ENCODE measurements at regions not wholly inside any gene's neighbourhood (a gene's known extent, or its start where the extent isn't known, plus 50 kb on each side); places are given as distances from the start of the nearest gene placed in this dataset.

- TF ChIP-seq NFE2L2 (IDR thresholded peaks at IDR 0.05; ENCODE audit: low read depth, low read length), result no peak
- TF ChIP-seq RFX5 (IDR thresholded peaks at IDR 0.05; ENCODE audit: low read depth, low read length), result no peak
- TF ChIP-seq FOS (IDR thresholded peaks at IDR 0.05; ENCODE audit: low read depth, low read length), result no peak
- TF ChIP-seq, protein P1, sequence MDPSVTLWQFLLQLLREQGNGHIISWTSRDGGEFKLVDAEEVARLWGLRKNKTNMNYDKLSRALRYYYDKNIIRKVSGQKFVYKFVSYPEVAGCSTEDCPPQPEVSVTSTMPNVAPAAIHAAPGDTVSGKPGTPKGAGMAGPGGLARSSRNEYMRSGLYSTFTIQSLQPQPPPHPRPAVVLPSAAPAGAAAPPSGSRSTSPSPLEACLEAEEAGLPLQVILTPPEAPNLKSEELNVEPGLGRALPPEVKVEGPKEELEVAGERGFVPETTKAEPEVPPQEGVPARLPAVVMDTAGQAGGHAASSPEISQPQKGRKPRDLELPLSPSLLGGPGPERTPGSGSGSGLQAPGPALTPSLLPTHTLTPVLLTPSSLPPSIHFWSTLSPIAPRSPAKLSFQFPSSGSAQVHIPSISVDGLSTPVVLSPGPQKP (IDR thresholded peaks at IDR 0.05; ENCODE audit: borderline replicate concordance, low read depth, low read length), result no peak
- no peak for TF ChIP-seq MAFK (IDR thresholded peaks at IDR 0.05; ENCODE audit: low read depth, low read length)
- TF ChIP-seq RCOR1 (IDR thresholded peaks at IDR 0.05; ENCODE audit: insufficient replicate concordance, low read length), result no peak
- no peak for TF ChIP-seq SMC3 (IDR thresholded peaks at IDR 0.05; ENCODE audit: low read depth, low read length)
- TF ChIP-seq RAD21 (IDR thresholded peaks at IDR 0.05; ENCODE audit: low read length), result no peak
- no peak for TF ChIP-seq MXI1 (IDR thresholded peaks at IDR 0.05; ENCODE audit: borderline replicate concordance, low read depth, low read length)
- TF ChIP-seq MAZ (IDR thresholded peaks at IDR 0.05; ENCODE audit: borderline replicate concordance, low read depth, low read length), result no peak
- no peak for TF ChIP-seq CEBPB (IDR thresholded peaks at IDR 0.05; ENCODE audit: low read depth, low read length)
- Histone ChIP-seq H3K79me1 (ENCODE audit: low read depth in 1 of 2, low read length in 2 of 2) (no peaks in the 10 kb centered on the region), H3K4me3 (ENCODE audit: insufficient read depth, low read depth, low read length) (no peak overlapping the region), H2BK120ac (ENCODE audit: low read depth, low read length) (no peak overlapping the region), H3K9me3 (ENCODE audit: control insufficient read depth, insufficient read depth, low read length) (no peaks in the 10 kb centered on the region), H4K5ac (ENCODE audit: low read depth, low read length) (no peak overlapping the region), H3K27me3 (ENCODE audit: control insufficient read depth, insufficient read depth, low read length) (no peaks in the 10 kb centered on the region), H3K4ac (ENCODE audit: low read depth, low read length) (no peak overlapping the region), H2BK20ac (ENCODE audit: low read depth, low read length) (no peak overlapping the region), H3K18ac (ENCODE audit: low read depth, low read length) (no peak overlapping the region), H3K4me2 (ENCODE audit: low read depth, low read length) (no peak overlapping the region), H3K23ac (ENCODE audit: low read depth, low read length) (no peak overlapping the region), H2BK15ac (ENCODE audit: low read depth, low read length) (no peak overlapping the region), H3K9me1 (ENCODE audit: insufficient read depth, low read length) (no peaks in the 10 kb centered on the region), H2BK5ac (ENCODE audit: low read depth, low read length, poor library complexity, severe bottlenecking) (no peak overlapping the region), H3K14ac (replicated peaks; ENCODE audit: low read depth, low read length) (no peak overlapping the region), H3K56ac (ENCODE audit: extremely low read depth, insufficient read depth, low read length) (no peak overlapping the region), H2AK5ac (ENCODE audit: low read depth, low read length) (no peak overlapping the region), H3K36me3 (ENCODE audit: control insufficient read depth, insufficient read depth, low read length) (no peaks in the 10 kb centered on the region), H2AFZ (replicated peaks; ENCODE audit: low read length, poor library complexity) (no peak overlapping the region), H2AK9ac (replicated peaks; ENCODE audit: low read depth, low read length, poor library complexity) (no peak overlapping the region), H4K91ac (ENCODE audit: insufficient read depth, low read depth, low read length) (no peak overlapping the region), H4K20me1 (ENCODE audit: insufficient read depth, low read length) (no peaks in the 10 kb centered on the region), H3K27ac (ENCODE audit: insufficient read depth, low read length) (no peak overlapping the region), H3K4me1 (ENCODE audit: control insufficient read depth, insufficient read depth, low read length) (no peaks in the 10 kb centered on the region), H4K8ac (ENCODE audit: low read depth in 2 of 2, low read length in 2 of 2) (no peak overlapping the region), H3K9ac (ENCODE audit: low read depth, low read length) (no peak overlapping the region)
- DNase-seq (no peak), ATAC-seq (ENCODE audit: low read depth) (no peak)
- intact Hi-C loops (cut with micrococcal nuclease), result no loop called here
- in situ Hi-C loops (cut with MboI; ENCODE audit: low sequenced_read_pairs), result no loop called here
- WGBS, 2 experiments (ENCODE audit: extremely low coverage in 2 of 2, insufficient read length in 1 of 2), result no CpG with 5 or more reads among the region's 3 CpGs
- BruUV-seq (replicated peaks), result no TSS peak
- CTCF ChIA-PET, result interaction anchor here (0.7 kb wide), 1 partner anchor 10 kb away, joined by 3 read pairs; no protein-coding TSS in a partner anchor
- POLR2A ChIA-PET (ENCODE audit: unreplicated experiment), result no interaction called here
- dilution Hi-C loops (cut with HindIII; ENCODE audit: low sequenced_read_pairs, unreplicated experiment), result no loop called here
Observed at GRCh38 chr2:104923665-104924064, 69.8 kb downstream of the POU3F3 start.
